CD4-positive, alpha-beta T cell (primary cell): ENCODE measurements at regions not wholly inside any gene's neighbourhood (a gene's known extent, or its start where the extent isn't known, plus 50 kb on each side); places are given as distances from the start of the nearest gene placed in this dataset.

ENCODE experiments used
- ATAC-seq: fragments of 200-7000 bp; cut with Tn5 transposase; one replicate; pipeline ENCODE4 v1.10.0; 2022; ENCODE audit warnings: mild to moderate bottlenecking; ENCODE audit not compliant: poor library complexity
- CTCF ChIA-PET: fragments of 350-600 bp; sonication (Branson Sonifier 250); formaldehyde crosslinking; loops from one replicate; lab custom pipeline; 2021; ENCODE audit warnings: antibody characterized with exemption, inconsistent platforms; lab: Charles Lee
- POLR2A ChIA-PET: fragments of 350-600 bp; sonication (Branson Sonifier 250); formaldehyde crosslinking; loops from one replicate; lab custom pipeline; 2021; ENCODE audit warnings: antibody characterized with exemption, inconsistent platforms; lab: Charles Lee
- DNase-seq, 14 experiments: peaks; one replicate each; pipeline ENCODE4 v3.0.0-alpha.2; 2013 to 2020; ENCODE audit warnings: mixed read lengths in 2 of 14
- H3K27ac ChIP-seq, 2 donors: one replicate each; pipeline versions ENCODE4 v1.5.1 to v1.7.0; 2013; ENCODE audit warnings: low read length in 2 of 2, low read depth in 1 of 2, mild to moderate bottlenecking in 1 of 2
- H3K27me3 ChIP-seq, 2 experiments: 1 replicate in 1 of 2; 2 replicates in 1 of 2; pipeline versions ENCODE4 v1.6.1 to v1.7.0; 2013; ENCODE audit warnings: low read length in 2 of 2, control low read depth in 1 of 2, mild to moderate bottlenecking in 1 of 2, moderate library complexity in 1 of 2; ENCODE audit not compliant: insufficient read depth in 2 of 2, control insufficient read depth in 1 of 2
- H3K36me3 ChIP-seq: one replicate; pipeline ENCODE4 v1.6.1; 2013; ENCODE audit warnings: low read length, control low read depth; ENCODE audit not compliant: insufficient read depth
- H3K4me1 ChIP-seq: one replicate; pipeline ENCODE4 v1.6.1; 2013; ENCODE audit warnings: low read length, control low read depth; ENCODE audit not compliant: insufficient read depth
- H3K4me3 ChIP-seq: one replicate; pipeline ENCODE4 v1.5.1; 2013; ENCODE audit warnings: mild to moderate bottlenecking, low read length, moderate library complexity
- H3K9me3 ChIP-seq, 2 experiments: 1 replicate in 1 of 2; 2 replicates in 1 of 2; pipeline versions ENCODE4 v1.6.1 to v1.7.0; 2013; ENCODE audit warnings: low read length in 2 of 2, mild to moderate bottlenecking in 2 of 2, control low read depth in 1 of 2, moderate library complexity in 1 of 2; ENCODE audit not compliant: control insufficient read depth in 1 of 2, insufficient read depth in 1 of 2
- H3K27ac Mint-ChIP-seq: one replicate; pipeline ENCODE4 v1.8.0; 2020; ENCODE audit warnings: mixed read lengths
- H3K27me3 Mint-ChIP-seq: one replicate; pipeline ENCODE4 v1.8.0; 2021; ENCODE audit warnings: mixed read lengths
- H3K36me3 Mint-ChIP-seq: one replicate; pipeline ENCODE4 v1.8.0; 2021; ENCODE audit warnings: low read depth, mixed read lengths
- H3K4me1 Mint-ChIP-seq: one replicate; pipeline ENCODE4 v1.8.0; 2021; ENCODE audit warnings: low read depth, mixed read lengths
- H3K4me3 Mint-ChIP-seq: one replicate; pipeline ENCODE4 v1.8.0; 2020; ENCODE audit warnings: mild to moderate bottlenecking, mixed read lengths
- H3K9me3 Mint-ChIP-seq: one replicate; pipeline ENCODE4 v1.8.0; 2020; ENCODE audit warnings: mixed read lengths
- CTCF ChIP-seq: fragments of 200-600 bp; IDR thresholded peaks from one replicate; pipeline ENCODE4 v1.8.0; 2022; ENCODE audit warnings: antibody characterized with exemption, mild to moderate bottlenecking
- intact Hi-C, 2 experiments: fragments of 100-400 bp; cut with DNase I in 1 of 2; cut with micrococcal nuclease in 1 of 2; formaldehyde crosslinking; loops; one replicate each; pipeline versions ENCODE4 v1.15.1 to v1.9.0; 2023 to 2025; cut with DNase I, micrococcal nuclease

DNA sequence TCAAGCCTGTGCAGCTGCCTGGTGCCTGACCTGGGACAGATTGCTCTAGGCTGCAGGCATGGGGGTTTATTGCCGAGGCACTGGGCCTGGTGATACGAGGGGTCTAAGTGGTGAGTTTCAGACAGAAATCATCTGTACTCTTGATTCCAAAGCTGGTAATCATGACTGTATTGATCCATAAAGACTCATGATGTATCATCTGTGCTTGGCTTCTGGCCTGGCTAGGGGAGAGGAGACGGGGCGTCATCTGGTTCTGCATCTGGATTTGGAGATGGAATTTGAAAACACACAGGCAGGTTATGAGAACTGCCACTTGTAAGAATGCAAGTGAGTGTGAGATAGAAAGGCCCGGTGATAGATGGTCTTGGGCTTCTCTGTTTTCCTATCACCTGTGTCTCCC lies 337.4 kb upstream of the C2CD4B start:
- ChIA-PET POLR2A (no interaction called here), CTCF (no interaction called here)
- Histone ChIP-seq H3K4me3 (no peak overlapping the region), H3K27me3 (peaks cover 0 to 2% of the 10 kb centered on the region in 2 experiments), H3K4me1 (no peaks in the 10 kb centered on the region), H3K9me3 (no peaks in the 10 kb centered on the region), H3K27ac (no peak overlapping the region), H3K36me3 (no peaks in the 10 kb centered on the region)
- no peak overlapping the region for H3K4me3 Mint-ChIP-seq
- H3K4me1 Mint-ChIP-seq, result no peaks in the 10 kb centered on the region
- H3K27me3 Mint-ChIP-seq, result peaks cover 3% of the 10 kb centered on the region
- DNase-seq (no peak), ATAC-seq (no peak)
- intact Hi-C loops, result no loop called here
- H3K9me3 Mint-ChIP-seq, result no peaks in the 10 kb centered on the region
- no peaks in the 10 kb centered on the region for H3K36me3 Mint-ChIP-seq
- H3K27ac Mint-ChIP-seq, result no peak overlapping the region
- TF ChIP-seq CTCF, result no peak

DNA sequence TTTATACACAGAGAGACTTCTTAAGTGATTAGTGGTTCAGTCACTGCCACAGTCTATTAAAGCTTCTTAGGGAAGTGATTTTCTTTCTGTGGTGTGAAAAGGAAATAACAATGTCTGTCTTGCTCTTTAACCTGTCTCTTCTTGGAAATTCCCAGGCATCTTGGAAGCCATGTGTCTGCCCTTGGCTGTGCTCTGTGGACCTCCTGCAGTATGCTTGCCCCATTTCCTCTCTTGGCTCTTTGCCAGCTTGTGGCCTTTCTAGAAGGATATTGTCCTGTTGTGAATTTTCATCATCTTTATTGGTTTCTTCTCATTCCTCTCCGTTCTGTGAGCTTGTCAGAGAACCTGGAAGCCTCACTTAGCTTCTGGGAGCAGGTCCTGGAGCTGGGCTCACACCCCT lies 338.4 kb upstream of the C2CD4B start:
- H3K9me3 ChIP-seq, result no peaks in the 10 kb centered on the region
- H3K4me3 ChIP-seq, result no peak overlapping the region
- intact Hi-C loops, result no loop called here
- Mint-ChIP-seq H3K27me3 (peaks cover 7% of the 10 kb centered on the region), H3K4me1 (no peaks in the 10 kb centered on the region), H3K36me3 (no peaks in the 10 kb centered on the region), H3K27ac (no peak overlapping the region), H3K9me3 (no peaks in the 10 kb centered on the region), H3K4me3 (no peak overlapping the region)
- POLR2A ChIA-PET, result no interaction called here
- ATAC-seq (no peak), DNase-seq (no peak)
- TF ChIP-seq CTCF, result no peak
- H3K27ac ChIP-seq, result no peak overlapping the region
- CTCF ChIA-PET, result no interaction called here
- peaks cover 0 to 2% of the 10 kb centered on the region in 2 experiments for H3K27me3 ChIP-seq
- no peaks in the 10 kb centered on the region for H3K36me3 ChIP-seq
- no peaks in the 10 kb centered on the region for H3K4me1 ChIP-seq

GRCh38 chr15:62505762-62506161 lies 340.7 kb upstream of the C2CD4B start:
- H3K36me3 ChIP-seq, result no peaks in the 10 kb centered on the region
- Mint-ChIP-seq H3K36me3 (no peaks in the 10 kb centered on the region), H3K9me3 (no peaks in the 10 kb centered on the region), H3K4me1 (no peaks in the 10 kb centered on the region), H3K4me3 (no peak overlapping the region), H3K27ac (no peak overlapping the region), H3K27me3 (peaks cover 19% of the 10 kb centered on the region)
- DNase-seq, result no peak
- H3K9me3 ChIP-seq, result no peaks in the 10 kb centered on the region
- H3K4me1 ChIP-seq, result no peaks in the 10 kb centered on the region
- no peak overlapping the region for H3K27ac ChIP-seq
- ATAC-seq, result no peak
- no peak overlapping the region for H3K4me3 ChIP-seq
- TF ChIP-seq CTCF, result no peak
- intact Hi-C loops, result no loop called here
- peaks cover 0 to 7% of the 10 kb centered on the region in 2 experiments for H3K27me3 ChIP-seq
- CTCF ChIA-PET, result no interaction called here
- POLR2A ChIA-PET, result no interaction called here
